K562 (cell line): ENCODE measurements at regions not wholly inside any gene's neighbourhood (a gene's known extent, or its start where the extent isn't known, plus 50 kb on each side); places are given as distances from the start of the nearest gene placed in this dataset.

Experiments used
- ATAC-seq: fragments of 200-7000 bp; cut with Tn5 transposase; 3 replicates; pipeline ENCODE4 v1.9.1; 2020; ENCODE audit warnings: moderate library complexity
- BruUV-seq: library from RNA; stranded (reverse); fragments of 400-500 nt; replicated peaks from 2 replicates; lab custom pipeline; 2021; lab: Mats Ljungman, UMichigan
- CTCF ChIA-PET: fragments of 300-600 bp; formaldehyde crosslinking; extraction: SDS; loops from one replicate; lab custom pipeline; 2021; ENCODE audit warnings: low intra/inter-chr PET ratio; lab: Yijun Ruan, JAX
- POLR2A ChIA-PET: fragments of 300-600, 350-650 bp; sonication (Branson Sonifier 250); formaldehyde crosslinking; extraction: SDS; loops from one replicate; lab custom pipeline; 2021; ENCODE audit warnings: antibody characterized with exemption, inconsistent platforms; lab: Yijun Ruan, JAX
- DNase-seq, 4 experiments: peaks; one replicate each; pipeline versions ENCODE4 v3.0.0 to v3.0.0-alpha.2; 2011 to 2018; ENCODE audit warnings: low spot score in 3 of 4, mixed read lengths in 3 of 4; ENCODE audit errors: extremely low read depth in 1 of 4
- FAIRE-seq: peaks from 2 replicates; lab custom pipeline; 2011; peaks lifted over from hg19 to GRCh38; lab: Jason Lieb, UNC
- H2AFZ ChIP-seq: 2 replicates; pipeline ENCODE4 v1.6.0; 2011; ENCODE audit warnings: low read depth, low read length, control low read depth, inconsistent platforms
- H3K27ac ChIP-seq: fragments of 200-600 bp; 3 replicates; pipeline ENCODE4 v1.8.0; 2011; ENCODE audit warnings: low read depth, mild to moderate bottlenecking, control low read depth, inconsistent platforms, low read length, moderate library complexity, mixed read lengths; ENCODE audit errors: extremely low read depth
- H3K27me3 ChIP-seq, 2 experiments: fragments of 300-600 bp in 1 of 2; 2 replicates in 1 of 2; 3 replicates in 1 of 2; pipeline versions ENCODE4 v1.6.0 to v1.8.0; 2011; ENCODE audit warnings: inconsistent platforms in 2 of 2, low read length in 2 of 2, mild to moderate bottlenecking in 1 of 2, mixed read lengths in 1 of 2, moderate library complexity in 1 of 2; ENCODE audit not compliant: control insufficient read depth in 2 of 2, insufficient read depth in 2 of 2
- H3K36me3 ChIP-seq: fragments of 300-600 bp; 3 replicates; pipeline ENCODE4 v1.8.0; 2011; ENCODE audit warnings: mild to moderate bottlenecking, low read length, inconsistent platforms; ENCODE audit not compliant: control insufficient read depth, insufficient read depth
- H3K4me1 ChIP-seq, 2 experiments: fragments of 200-600 bp in 1 of 2; replicated peaks in 1 of 2; 2 replicates in 1 of 2; 3 replicates in 1 of 2; pipeline versions ENCODE4 v1.5.1 to v1.8.0; 2011; ENCODE audit warnings: inconsistent platforms in 2 of 2, low read length in 2 of 2, mild to moderate bottlenecking in 1 of 2, mixed read lengths in 1 of 2, moderate library complexity in 1 of 2; ENCODE audit not compliant: control insufficient read depth in 2 of 2, insufficient read depth in 2 of 2
- H3K4me2 ChIP-seq: 2 replicates; pipeline ENCODE4 v1.6.1; 2011; ENCODE audit warnings: low read length, control low read depth, inconsistent platforms, mixed read lengths; ENCODE audit not compliant: insufficient read depth
- H3K4me3 ChIP-seq: fragments of 200-600 bp; sonication (generic), shearing (Covaris generic); 2 replicates; pipeline ENCODE4 v1.5.1; 2016; ENCODE audit warnings: control low read depth, inconsistent platforms
- H3K79me2 ChIP-seq: fragments of 200-600 bp; 3 replicates; pipeline ENCODE4 v1.8.0; 2011; ENCODE audit warnings: low read length, inconsistent platforms; ENCODE audit not compliant: control insufficient read depth, insufficient read depth
- H3K9ac ChIP-seq, 2 experiments: 2 replicates each; pipeline versions ENCODE4 v1.6.0 to v1.6.1; 2011; ENCODE audit warnings: low read depth in 2 of 2, low read length in 2 of 2, control low read depth in 1 of 2, inconsistent platforms in 1 of 2, mild to moderate bottlenecking in 1 of 2, mixed read lengths in 1 of 2; ENCODE audit not compliant: insufficient read depth in 1 of 2
- H3K9me1 ChIP-seq: one replicate; pipeline ENCODE4 v1.6.0; 2011; ENCODE audit warnings: inconsistent platforms, mild to moderate bottlenecking, low read length, moderate library complexity; ENCODE audit not compliant: control insufficient read depth, insufficient read depth
- H3K9me3 ChIP-seq: replicated peaks from 2 replicates; pipeline ENCODE4 v1.5.1; 2011; ENCODE audit warnings: low read depth, low read length, inconsistent platforms; ENCODE audit not compliant: control insufficient read depth, insufficient read depth
- H4K20me1 ChIP-seq: replicated peaks from 2 replicates; pipeline ENCODE4 v1.6.1; 2011; ENCODE audit warnings: low read length, inconsistent platforms, mixed read lengths; ENCODE audit not compliant: control insufficient read depth, insufficient read depth
- CC2D1A ChIP-seq: fragments of 450-650 bp; IDR thresholded peaks from 2 replicates; pipeline ENCODE4 v1.6.1; 2017; ENCODE audit warnings: mild to moderate bottlenecking
- ELF1 ChIP-seq: fragments of 200-800 bp; sonication (Bioruptor generic); IDR thresholded peaks from 2 replicates; pipeline ENCODE4 v1.6.1; 2016; ENCODE audit warnings: missing genetic modification characterization, missing compliant biosample characterization
- FOXJ3 ChIP-seq: sonication (generic); formaldehyde crosslinking; IDR thresholded peaks from 2 replicates; pipeline ENCODE4 v1.4.0; 2020; ENCODE audit warnings: mild to moderate bottlenecking, missing genetic modification reagents
- KLF13 ChIP-seq: fragments of 450-650 bp; IDR thresholded peaks from 2 replicates; pipeline ENCODE4 v1.6.1; 2016; ENCODE audit warnings: missing genetic modification characterization, low read depth, mild to moderate bottlenecking, missing compliant biosample characterization, moderate library complexity, borderline replicate concordance
- NCOR1 ChIP-seq: fragments of 450-650 bp; IDR thresholded peaks from 2 replicates; pipeline ENCODE4 v1.6.1; 2016; ENCODE audit warnings: mild to moderate bottlenecking, moderate library complexity
- SPI1 ChIP-seq: IDR thresholded peaks from 2 replicates; pipeline ENCODE4 v1.6.1; 2011; ENCODE audit warnings: low read depth, low read length, control low read depth, borderline replicate concordance
- ZC3H8 ChIP-seq: fragments of 450-650 bp; IDR thresholded peaks from 2 replicates; pipeline ENCODE4 v1.6.1; 2017
- ZNF324 ChIP-seq: fragments of 250-450 bp; sonication (Bioruptor Pico); IDR thresholded peaks from 2 replicates; pipeline ENCODE4 v1.4.0; 2020; ENCODE audit warnings: mild to moderate bottlenecking
- WGBS: fragments of 100-300 bp; shearing (Covaris generic); methylation state at CpG from one replicate; pipeline ENCODE4 v1.1.6; 2016; ENCODE audit warnings: low coverage, mixed read lengths; ENCODE audit not compliant: insufficient coverage; ENCODE audit errors: missing lambda C conversion rate; 5-methylcytosine and 5-hydroxymethylcytosine counted together
- in situ Hi-C: fragments of 300-500 bp; cut with MboI; formaldehyde crosslinking; loops from 4 replicates; pipeline ENCODE4 v1.15.0; 2018; ENCODE audit warnings: inconsistent platforms, mixed read lengths
- intact Hi-C: fragments of 100-400 bp; cut with micrococcal nuclease; formaldehyde crosslinking; loops from 2 replicates; pipeline ENCODE4 v1.14.2; 2022
- TF ChIP-seq, protein P1 (sequence below): fragments of 200-800 bp; sonication (Bioruptor generic); IDR thresholded peaks from 2 replicates; pipeline ENCODE4 v1.6.1; 2016; ENCODE audit warnings: missing genetic modification characterization, missing compliant biosample characterization
- TF ChIP-seq, protein P2 (sequence below): fragments of 250-450 bp; sonication (Bioruptor Pico); IDR thresholded peaks from 2 replicates; pipeline ENCODE4 v1.8.0; 2022; ENCODE audit warnings: inconsistent platforms, mild to moderate bottlenecking, moderate library complexity, borderline replicate concordance
- TF ChIP-seq, protein P3 (sequence below): sonication (generic); formaldehyde crosslinking; IDR thresholded peaks from 2 replicates; pipeline ENCODE4 v1.8.1; 2023; ENCODE audit warnings: missing genetic modification reagents, mild to moderate bottlenecking, borderline replicate concordance

DNA sequence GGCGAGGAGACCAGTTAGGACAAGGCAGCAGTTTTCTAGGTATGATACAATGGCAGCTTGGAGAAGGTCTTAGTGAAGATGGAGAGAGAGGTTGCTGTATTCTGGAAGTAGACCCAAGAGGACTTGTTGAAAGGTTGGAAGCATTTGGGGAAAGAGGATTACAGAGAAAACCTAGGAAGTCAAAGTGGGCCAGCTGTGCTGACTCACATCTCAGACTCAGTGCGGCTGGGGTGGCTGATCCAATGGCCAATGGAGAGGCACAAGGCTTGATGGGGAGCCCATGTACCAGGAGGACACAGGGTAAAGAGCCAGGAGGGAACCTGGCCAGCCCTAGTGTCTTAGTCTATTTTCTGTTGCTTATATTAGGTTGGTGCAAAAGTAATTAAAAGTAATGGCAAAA is 194.5 kb upstream of the GALNT17 start (continued):
- TF ChIP-seq ZNF324 (CRISPR knock-in tag): no peak
- TF ChIP-seq, protein P1, sequence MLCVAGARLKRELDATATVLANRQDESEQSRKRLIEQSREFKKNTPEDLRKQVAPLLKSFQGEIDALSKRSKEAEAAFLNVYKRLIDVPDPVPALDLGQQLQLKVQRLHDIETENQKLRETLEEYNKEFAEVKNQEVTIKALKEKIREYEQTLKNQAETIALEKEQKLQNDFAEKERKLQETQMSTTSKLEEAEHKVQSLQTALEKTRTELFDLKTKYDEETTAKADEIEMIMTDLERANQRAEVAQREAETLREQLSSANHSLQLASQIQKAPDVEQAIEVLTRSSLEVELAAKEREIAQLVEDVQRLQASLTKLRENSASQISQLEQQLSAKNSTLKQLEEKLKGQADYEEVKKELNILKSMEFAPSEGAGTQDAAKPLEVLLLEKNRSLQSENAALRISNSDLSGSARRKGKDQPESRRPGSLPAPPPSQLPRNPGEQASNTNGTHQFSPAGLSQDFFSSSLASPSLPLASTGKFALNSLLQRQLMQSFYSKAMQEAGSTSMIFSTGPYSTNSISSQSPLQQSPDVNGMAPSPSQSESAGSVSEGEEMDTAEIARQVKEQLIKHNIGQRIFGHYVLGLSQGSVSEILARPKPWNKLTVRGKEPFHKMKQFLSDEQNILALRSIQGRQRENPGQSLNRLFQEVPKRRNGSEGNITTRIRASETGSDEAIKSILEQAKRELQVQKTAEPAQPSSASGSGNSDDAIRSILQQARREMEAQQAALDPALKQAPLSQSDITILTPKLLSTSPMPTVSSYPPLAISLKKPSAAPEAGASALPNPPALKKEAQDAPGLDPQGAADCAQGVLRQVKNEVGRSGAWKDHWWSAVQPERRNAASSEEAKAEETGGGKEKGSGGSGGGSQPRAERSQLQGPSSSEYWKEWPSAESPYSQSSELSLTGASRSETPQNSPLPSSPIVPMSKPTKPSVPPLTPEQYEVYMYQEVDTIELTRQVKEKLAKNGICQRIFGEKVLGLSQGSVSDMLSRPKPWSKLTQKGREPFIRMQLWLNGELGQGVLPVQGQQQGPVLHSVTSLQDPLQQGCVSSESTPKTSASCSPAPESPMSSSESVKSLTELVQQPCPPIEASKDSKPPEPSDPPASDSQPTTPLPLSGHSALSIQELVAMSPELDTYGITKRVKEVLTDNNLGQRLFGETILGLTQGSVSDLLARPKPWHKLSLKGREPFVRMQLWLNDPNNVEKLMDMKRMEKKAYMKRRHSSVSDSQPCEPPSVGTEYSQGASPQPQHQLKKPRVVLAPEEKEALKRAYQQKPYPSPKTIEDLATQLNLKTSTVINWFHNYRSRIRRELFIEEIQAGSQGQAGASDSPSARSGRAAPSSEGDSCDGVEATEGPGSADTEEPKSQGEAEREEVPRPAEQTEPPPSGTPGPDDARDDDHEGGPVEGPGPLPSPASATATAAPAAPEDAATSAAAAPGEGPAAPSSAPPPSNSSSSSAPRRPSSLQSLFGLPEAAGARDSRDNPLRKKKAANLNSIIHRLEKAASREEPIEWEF (CRISPR knock-in tag): no peak
- TF ChIP-seq NCOR1: no peak

DNA sequence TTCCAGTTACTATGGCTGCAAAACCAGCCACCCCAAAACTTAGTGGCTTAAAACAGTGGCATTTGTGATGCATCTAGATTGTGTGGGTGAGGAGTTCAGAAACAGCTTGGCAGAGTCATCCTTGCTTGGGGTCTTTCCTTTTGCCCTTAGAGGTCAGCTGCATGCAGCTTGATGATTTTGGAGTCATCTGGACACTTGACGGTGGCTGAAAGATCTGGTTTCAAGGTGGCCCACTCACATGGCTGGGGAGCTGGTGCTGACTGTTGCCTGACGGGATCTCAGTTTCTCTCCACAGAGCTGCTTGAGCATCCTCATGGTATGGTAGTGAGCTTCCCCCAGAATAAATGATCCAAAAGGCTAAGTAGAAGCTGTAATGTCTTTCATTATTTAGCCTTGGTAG is 191.3 kb upstream of the GALNT17 start:
- ATAC-seq (no peak), FAIRE-seq (no peak), DNase-seq (no peak)
- Histone ChIP-seq H3K36me3 (no peaks in the 10 kb centered on the region), H3K4me2 (no peak overlapping the region), H3K9me1 (no peaks in the 10 kb centered on the region), H3K9ac (no peak overlapping the region), H3K27ac (no peak overlapping the region), H3K79me2 (no peaks in the 10 kb centered on the region), H4K20me1 (no peaks in the 10 kb centered on the region), H3K4me1 (no peaks in the 10 kb centered on the region), H2AFZ (no peak overlapping the region), H3K9me3 (no peaks in the 10 kb centered on the region), H3K4me3 (no peak overlapping the region), H3K27me3 (peaks cover 0 to 4% of the 10 kb centered on the region in 2 experiments; a peak in 2 of 5 replicates)
- ChIA-PET POLR2A (interaction anchor here (0.7 kb wide), 1 partner anchor 11 kb away, joined by 3 read pairs; no protein-coding TSS in a partner anchor), CTCF (no interaction called here)
- no TSS peak for BruUV-seq
- in situ Hi-C loops: loop anchor here (25.0 kb wide), 1 partner anchor 1253 kb away; no protein-coding TSS in a partner anchor
- intact Hi-C loops: no loop called here
- WGBS: 0% methylated on average over 2 of the region's 2 CpGs
- TF ChIP-seq, protein P2, sequence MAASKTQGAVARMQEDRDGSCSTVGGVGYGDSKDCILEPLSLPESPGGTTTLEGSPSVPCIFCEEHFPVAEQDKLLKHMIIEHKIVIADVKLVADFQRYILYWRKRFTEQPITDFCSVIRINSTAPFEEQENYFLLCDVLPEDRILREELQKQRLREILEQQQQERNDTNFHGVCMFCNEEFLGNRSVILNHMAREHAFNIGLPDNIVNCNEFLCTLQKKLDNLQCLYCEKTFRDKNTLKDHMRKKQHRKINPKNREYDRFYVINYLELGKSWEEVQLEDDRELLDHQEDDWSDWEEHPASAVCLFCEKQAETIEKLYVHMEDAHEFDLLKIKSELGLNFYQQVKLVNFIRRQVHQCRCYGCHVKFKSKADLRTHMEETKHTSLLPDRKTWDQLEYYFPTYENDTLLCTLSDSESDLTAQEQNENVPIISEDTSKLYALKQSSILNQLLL (CRISPR knock-in tag): no peak
- TF ChIP-seq FOXJ3 (CRISPR knock-in tag) (no peak), SPI1 (no peak), ZC3H8 (no peak), ELF1 (tag) (no peak), CC2D1A (no peak), KLF13 (tag) (no peak)
- TF ChIP-seq, protein P3, sequence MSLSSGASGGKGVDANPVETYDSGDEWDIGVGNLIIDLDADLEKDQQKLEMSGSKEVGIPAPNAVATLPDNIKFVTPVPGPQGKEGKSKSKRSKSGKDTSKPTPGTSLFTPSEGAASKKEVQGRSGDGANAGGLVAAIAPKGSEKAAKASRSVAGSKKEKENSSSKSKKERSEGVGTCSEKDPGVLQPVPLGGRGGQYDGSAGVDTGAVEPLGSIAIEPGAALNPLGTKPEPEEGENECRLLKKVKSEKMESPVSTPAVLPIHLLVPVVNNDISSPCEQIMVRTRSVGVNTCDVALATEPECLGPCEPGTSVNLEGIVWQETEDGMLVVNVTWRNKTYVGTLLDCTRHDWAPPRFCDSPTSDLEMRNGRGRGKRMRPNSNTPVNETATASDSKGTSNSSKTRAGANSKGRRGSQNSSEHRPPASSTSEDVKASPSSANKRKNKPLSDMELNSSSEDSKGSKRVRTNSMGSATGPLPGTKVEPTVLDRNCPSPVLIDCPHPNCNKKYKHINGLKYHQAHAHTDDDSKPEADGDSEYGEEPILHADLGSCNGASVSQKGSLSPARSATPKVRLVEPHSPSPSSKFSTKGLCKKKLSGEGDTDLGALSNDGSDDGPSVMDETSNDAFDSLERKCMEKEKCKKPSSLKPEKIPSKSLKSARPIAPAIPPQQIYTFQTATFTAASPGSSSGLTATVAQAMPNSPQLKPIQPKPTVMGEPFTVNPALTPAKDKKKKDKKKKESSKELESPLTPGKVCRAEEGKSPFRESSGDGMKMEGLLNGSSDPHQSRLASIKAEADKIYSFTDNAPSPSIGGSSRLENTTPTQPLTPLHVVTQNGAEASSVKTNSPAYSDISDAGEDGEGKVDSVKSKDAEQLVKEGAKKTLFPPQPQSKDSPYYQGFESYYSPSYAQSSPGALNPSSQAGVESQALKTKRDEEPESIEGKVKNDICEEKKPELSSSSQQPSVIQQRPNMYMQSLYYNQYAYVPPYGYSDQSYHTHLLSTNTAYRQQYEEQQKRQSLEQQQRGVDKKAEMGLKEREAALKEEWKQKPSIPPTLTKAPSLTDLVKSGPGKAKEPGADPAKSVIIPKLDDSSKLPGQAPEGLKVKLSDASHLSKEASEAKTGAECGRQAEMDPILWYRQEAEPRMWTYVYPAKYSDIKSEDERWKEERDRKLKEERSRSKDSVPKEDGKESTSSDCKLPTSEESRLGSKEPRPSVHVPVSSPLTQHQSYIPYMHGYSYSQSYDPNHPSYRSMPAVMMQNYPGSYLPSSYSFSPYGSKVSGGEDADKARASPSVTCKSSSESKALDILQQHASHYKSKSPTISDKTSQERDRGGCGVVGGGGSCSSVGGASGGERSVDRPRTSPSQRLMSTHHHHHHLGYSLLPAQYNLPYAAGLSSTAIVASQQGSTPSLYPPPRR (CRISPR knock-in tag): no peak
